Peyer's patch (tissue), 4 donors: ENCODE measurements at regions not wholly inside any gene's neighbourhood (a gene's known extent, or its start where the extent isn't known, plus 50 kb on each side); places are given as distances from the start of the nearest gene placed in this dataset.
"Not testable (repeated sequence)": the region's sequence is repeated elsewhere in the genome, so short reads cannot be mapped to it uniquely, and the experiment has no call there.

Experiments
- DNase-seq, 3 donors: peaks; one replicate each; pipeline ENCODE4 v3.0.0-alpha.2; 2017 to 2019
- H3K27ac ChIP-seq, 4 donors: fragments of 200-600 bp; sonication (generic); one replicate each; pipeline ENCODE4 v1.5.1; 2016 to 2019
- H3K27me3 ChIP-seq, 2 donors: fragments of 200-600 bp; sonication (generic); one replicate each; pipeline ENCODE4 v1.5.1; 2019
- H3K36me3 ChIP-seq, 3 donors: fragments of 200-600 bp; sonication (generic); one replicate each; pipeline ENCODE4 v1.5.1; 2016 to 2019
- H3K4me1 ChIP-seq, 4 donors: fragments of 200-600 bp; sonication (generic); one replicate each; pipeline ENCODE4 v1.5.1; 2016 to 2019
- H3K4me3 ChIP-seq, 4 donors: fragments of 200-600 bp; sonication (generic); 1 replicate in 3 of 4; 2 replicates in 1 of 4; pipeline ENCODE4 v1.5.1; 2016 to 2019; ENCODE audit warnings: mild to moderate bottlenecking in 1 of 4
- H3K9me3 ChIP-seq, 4 donors: fragments of 200-600 bp; sonication (generic); one replicate each; pipeline ENCODE4 v1.5.1; 2016 to 2019; ENCODE audit warnings: mild to moderate bottlenecking in 1 of 4
- POLR2A ChIP-seq, 2 donors: fragments of 450-650 bp; IDR thresholded peaks; one replicate each; pipeline ENCODE4 v1.5.1; 2017; ENCODE audit warnings: antibody characterized with exemption in 2 of 2, mild to moderate bottlenecking in 2 of 2, moderate library complexity in 2 of 2
- TF ChIP-seq, protein P1 (sequence below), 6 experiments: fragments of 450-650 bp in 4 of 6; fragments of 200-600 bp in 2 of 6; sonication (generic) in 1 of 6; IDR thresholded peaks; one replicate each; pipeline ENCODE4 v1.5.1; 2017 to 2019; ENCODE audit warnings: antibody characterized with exemption in 6 of 6, mild to moderate bottlenecking in 3 of 6, moderate library complexity in 1 of 6

DNA sequence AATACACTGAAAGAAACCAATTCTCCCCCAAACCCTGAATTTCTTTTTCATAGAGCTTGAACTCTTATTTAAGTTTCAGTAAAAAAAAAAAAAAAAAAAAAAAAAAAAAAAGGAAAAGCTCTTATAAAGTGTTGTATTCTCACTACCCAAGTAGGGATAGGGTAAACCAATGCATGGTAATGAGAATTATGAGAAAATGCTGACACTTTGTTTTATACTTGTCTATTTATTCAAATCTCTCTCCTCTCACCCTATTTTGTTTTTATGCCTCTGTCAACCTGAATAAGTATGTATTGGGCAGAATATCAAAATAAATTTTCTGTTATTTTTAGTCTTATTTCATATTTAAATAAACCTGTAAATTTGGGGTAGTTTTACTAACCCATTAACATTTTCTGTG is 181.9 kb downstream of the GJA1 start:
- DNase-seq, result no peak
- no peaks in the 10 kb centered on the region for H3K9me3 ChIP-seq
- no peaks in the 10 kb centered on the region for H3K36me3 ChIP-seq
- no peak overlapping the region for H3K27ac ChIP-seq
- H3K4me1 ChIP-seq, result no peaks in the 10 kb centered on the region
- no peaks in the 10 kb centered on the region for H3K27me3 ChIP-seq
- TF ChIP-seq POLR2A (IDR thresholded peaks at IDR 0.05), result no peak
- TF ChIP-seq, protein P1, sequence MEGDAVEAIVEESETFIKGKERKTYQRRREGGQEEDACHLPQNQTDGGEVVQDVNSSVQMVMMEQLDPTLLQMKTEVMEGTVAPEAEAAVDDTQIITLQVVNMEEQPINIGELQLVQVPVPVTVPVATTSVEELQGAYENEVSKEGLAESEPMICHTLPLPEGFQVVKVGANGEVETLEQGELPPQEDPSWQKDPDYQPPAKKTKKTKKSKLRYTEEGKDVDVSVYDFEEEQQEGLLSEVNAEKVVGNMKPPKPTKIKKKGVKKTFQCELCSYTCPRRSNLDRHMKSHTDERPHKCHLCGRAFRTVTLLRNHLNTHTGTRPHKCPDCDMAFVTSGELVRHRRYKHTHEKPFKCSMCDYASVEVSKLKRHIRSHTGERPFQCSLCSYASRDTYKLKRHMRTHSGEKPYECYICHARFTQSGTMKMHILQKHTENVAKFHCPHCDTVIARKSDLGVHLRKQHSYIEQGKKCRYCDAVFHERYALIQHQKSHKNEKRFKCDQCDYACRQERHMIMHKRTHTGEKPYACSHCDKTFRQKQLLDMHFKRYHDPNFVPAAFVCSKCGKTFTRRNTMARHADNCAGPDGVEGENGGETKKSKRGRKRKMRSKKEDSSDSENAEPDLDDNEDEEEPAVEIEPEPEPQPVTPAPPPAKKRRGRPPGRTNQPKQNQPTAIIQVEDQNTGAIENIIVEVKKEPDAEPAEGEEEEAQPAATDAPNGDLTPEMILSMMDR (IDR thresholded peaks at IDR 0.05), result no peak
- H3K4me3 ChIP-seq, result no peak overlapping the region

DNA sequence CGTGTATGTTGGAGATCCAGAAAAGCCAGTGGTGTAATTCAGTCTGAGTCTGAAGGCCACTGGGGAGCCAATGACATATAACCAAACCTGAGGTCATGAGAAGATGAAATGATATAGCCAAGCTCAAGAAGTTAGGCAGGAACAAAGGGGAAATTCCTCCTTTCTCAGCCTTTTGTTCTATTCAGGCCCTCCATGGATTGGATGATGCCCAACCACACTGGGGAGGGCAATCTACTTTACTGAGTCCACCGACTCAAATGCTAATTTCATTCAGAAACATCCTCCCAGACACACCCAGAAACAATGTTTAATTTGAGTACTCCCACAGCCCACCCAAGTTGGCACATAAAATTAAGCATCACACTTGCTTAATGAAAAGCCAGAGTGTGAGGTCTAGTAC is 183.6 kb downstream of the GJA1 start:
- no peak overlapping the region for H3K27ac ChIP-seq
- no peak overlapping the region for H3K4me3 ChIP-seq
- no peaks in the 10 kb centered on the region for H3K27me3 ChIP-seq
- no peak for DNase-seq
- H3K9me3 ChIP-seq, result no peaks in the 10 kb centered on the region
- TF ChIP-seq, protein P1 (IDR thresholded peaks at IDR 0.05), result no peak
- TF ChIP-seq POLR2A (IDR thresholded peaks at IDR 0.05), result no peak
- no peaks in the 10 kb centered on the region for H3K4me1 ChIP-seq
- no peaks in the 10 kb centered on the region for H3K36me3 ChIP-seq

DNA sequence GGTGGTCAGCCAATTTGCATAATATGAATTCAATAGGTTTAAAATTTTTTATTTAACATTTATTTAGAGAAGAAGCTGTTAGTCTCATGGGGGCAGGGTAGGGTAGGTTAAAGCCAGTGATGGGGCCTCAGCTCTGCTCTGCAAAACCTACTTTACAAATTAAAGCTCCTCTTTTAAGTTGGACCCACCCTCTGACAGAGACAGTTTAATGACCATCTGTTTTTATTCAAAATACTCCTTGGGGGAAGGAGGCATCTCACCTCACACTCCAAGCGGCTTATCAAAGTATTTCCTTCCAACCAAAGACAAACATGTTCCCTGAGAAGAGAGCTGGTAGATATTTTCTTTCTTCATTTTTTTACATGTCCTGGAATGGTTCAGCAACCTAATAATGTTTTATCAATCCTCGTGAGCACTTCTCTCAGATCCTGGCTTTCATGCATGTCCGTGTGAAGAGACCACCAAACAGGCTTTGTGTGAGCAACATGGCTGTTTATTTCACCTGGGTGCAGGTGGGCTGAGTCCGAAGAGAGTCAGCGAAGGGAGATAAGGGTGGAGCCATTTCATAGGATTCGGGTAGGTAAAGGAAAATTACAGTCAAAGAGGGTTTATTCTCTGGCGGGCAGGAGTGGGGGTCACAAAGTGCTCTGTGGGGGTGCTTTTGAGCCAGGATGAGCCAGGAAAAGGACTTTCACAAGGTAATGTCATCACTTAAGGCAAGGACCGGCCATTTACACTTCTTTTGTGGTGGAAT is 184.7 kb downstream of the GJA1 start:
- Histone ChIP-seq H3K27ac (no peak overlapping the region), H3K9me3 (no peaks in the 10 kb centered on the region), H3K4me3 (no peak overlapping the region), H3K36me3 (no peaks in the 10 kb centered on the region), H3K27me3 (no peaks in the 10 kb centered on the region), H3K4me1 (no peaks in the 10 kb centered on the region)
- DNase-seq, result no peak
- no peak for TF ChIP-seq POLR2A (IDR thresholded peaks at IDR 0.05)
- TF ChIP-seq, protein P1 (IDR thresholded peaks at IDR 0.05), result no peak

DNA sequence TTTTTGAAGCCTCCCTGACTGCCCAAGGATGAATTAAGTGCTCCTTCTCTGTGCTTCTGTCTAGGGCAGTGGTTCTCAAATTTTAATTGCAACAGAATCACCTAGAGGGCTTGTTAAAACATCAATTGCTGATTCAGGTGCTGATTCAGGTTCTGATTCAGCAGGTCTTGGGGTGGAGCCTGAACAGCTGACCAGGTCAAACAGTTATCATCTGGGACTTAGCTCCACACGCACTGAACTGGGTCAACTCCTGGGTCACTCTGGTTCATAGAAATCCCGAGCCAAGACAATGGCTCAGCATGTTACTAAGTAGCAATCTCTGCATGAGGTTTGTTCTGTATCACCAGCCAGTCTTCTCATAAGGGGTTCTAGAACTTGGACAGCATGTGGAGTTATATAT is 192.3 kb downstream of the GJA1 start:
- no peak for DNase-seq
- no peak overlapping the region for H3K4me3 ChIP-seq
- no peaks in the 10 kb centered on the region for H3K9me3 ChIP-seq
- no peaks in the 10 kb centered on the region for H3K27me3 ChIP-seq
- H3K36me3 ChIP-seq, result no peaks in the 10 kb centered on the region
- no peaks in the 10 kb centered on the region for H3K4me1 ChIP-seq
- H3K27ac ChIP-seq, result no peak overlapping the region
- TF ChIP-seq, protein P1 (IDR thresholded peaks at IDR 0.05), result no peak
- TF ChIP-seq POLR2A (IDR thresholded peaks at IDR 0.05), result no peak

DNA sequence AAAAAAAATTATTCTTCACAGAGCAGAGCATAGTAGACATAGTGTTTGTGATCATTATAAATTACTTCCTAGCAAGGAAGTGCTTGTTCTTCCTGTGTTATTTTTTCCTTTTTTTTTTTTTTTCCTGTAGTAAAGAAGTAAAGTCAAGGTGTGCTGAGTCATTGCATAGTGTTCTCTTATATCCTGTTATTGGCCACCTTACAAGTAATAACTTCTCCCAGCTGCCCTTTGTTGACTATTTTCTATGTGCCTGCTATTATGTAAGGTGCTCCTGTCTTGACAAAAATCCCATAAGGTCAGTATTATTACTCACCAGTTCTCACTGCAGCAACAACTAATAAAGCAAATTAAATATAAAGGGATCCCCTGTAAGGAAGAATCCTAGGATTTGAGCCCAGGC is 195.3 kb downstream of the GJA1 start:
- H3K27me3 ChIP-seq, result no peaks in the 10 kb centered on the region
- H3K4me1 ChIP-seq, result no peaks in the 10 kb centered on the region
- H3K27ac ChIP-seq, result no peak overlapping the region
- no peak for TF ChIP-seq POLR2A (IDR thresholded peaks at IDR 0.05)
- TF ChIP-seq, protein P1 (IDR thresholded peaks at IDR 0.05), result no peak
- H3K4me3 ChIP-seq, result no peak overlapping the region
- no peak for DNase-seq
- H3K36me3 ChIP-seq, result no peaks in the 10 kb centered on the region
- H3K9me3 ChIP-seq, result no peaks in the 10 kb centered on the region

DNA sequence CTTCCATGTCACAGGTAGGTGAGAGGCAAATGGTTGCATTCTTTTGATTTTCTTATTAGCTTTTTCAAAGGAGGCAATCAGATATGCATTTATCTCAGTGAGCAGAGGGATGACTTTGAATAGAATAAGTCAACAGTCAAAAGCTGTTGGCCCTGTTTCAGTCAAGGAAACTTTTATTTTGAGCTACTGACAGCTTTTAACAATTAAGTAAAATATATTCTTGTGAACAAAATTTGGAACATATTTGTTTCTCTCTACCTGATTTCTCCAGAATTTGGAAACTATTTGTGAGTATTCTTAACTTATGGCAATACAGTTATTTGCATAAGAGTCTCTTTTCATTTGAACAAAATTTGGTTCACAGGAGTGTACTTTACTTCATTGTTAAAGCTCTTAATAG is 196.3 kb downstream of the GJA1 start:
- not testable (repeated sequence) for H3K36me3 ChIP-seq, H3K4me3 ChIP-seq, H3K4me1 ChIP-seq, H3K27ac ChIP-seq, H3K9me3 ChIP-seq, H3K27me3 ChIP-seq, DNase-seq
